CD4-positive, alpha-beta T cell treated with Interleukin-6 at 100 ng/mL for 8 hours (primary cell): ENCODE measurements at regions not wholly inside any gene's neighbourhood (a gene's known extent, or its start where the extent isn't known, plus 50 kb on each side); places are given as distances from the start of the nearest gene placed in this dataset.
"Not testable (repeated sequence)": the region's sequence is repeated elsewhere in the genome, so short reads cannot be mapped to it uniquely, and the experiment has no call there.

Experiments
- DNase-seq: peaks from one replicate; pipeline ENCODE4 v3.0.0-alpha.2; 2020; ENCODE audit warnings: mixed read lengths, low spot score

- no peak for DNase-seq
Observed at GRCh38 chr4:19592391-19592790, 659.3 kb upstream of the SLIT2 start.

- no peak for DNase-seq
Observed at GRCh38 chr4:19583827-19584569, 667.7 kb upstream of the SLIT2 start.

GRCh38 chr4:19580095-19580494 is 671.6 kb upstream of the SLIT2 start:
- DNase-seq, result no peak

- no peak for DNase-seq
Observed at GRCh38 chr4:19579608-19580007, 672.1 kb upstream of the SLIT2 start.

- DNase-seq, result no peak
Observed at GRCh38 chr4:19577097-19577496, 674.6 kb upstream of the SLIT2 start.

- no peak for DNase-seq
Observed at GRCh38 chr4:19575924-19576323, 675.8 kb upstream of the SLIT2 start.

- no peak for DNase-seq
Observed at GRCh38 chr4:19566041-19566440, 685.7 kb upstream of the SLIT2 start.

- no peak for DNase-seq
Observed at GRCh38 chr4:19562456-19562855, 689.2 kb upstream of the SLIT2 start.

GRCh38 chr4:19557161-19557560 is 694.5 kb upstream of the SLIT2 start:
- DNase-seq, result no peak

- DNase-seq, result not testable (repeated sequence)
Observed at GRCh38 chr4:19556276-19556675, 695.4 kb upstream of the SLIT2 start.

- DNase-seq, result no peak
Observed at GRCh38 chr4:19547463-19547862, 704.2 kb upstream of the SLIT2 start.

- DNase-seq, result no peak
Observed at GRCh38 chr4:19544446-19545125, 707.1 kb upstream of the SLIT2 start.

GRCh38 chr4:19540859-19541540 is 710.7 kb upstream of the SLIT2 start:
- no peak for DNase-seq

GRCh38 chr4:19539201-19539600 is 712.5 kb upstream of the SLIT2 start:
- no peak for DNase-seq

- DNase-seq, result no peak
Observed at GRCh38 chr4:19534159-19534558, 717.5 kb upstream of the SLIT2 start.

- DNase-seq, result no peak
Observed at GRCh38 chr4:19531906-19532848, 719.5 kb upstream of the SLIT2 start.

GRCh38 chr4:19523964-19524363 is 727.7 kb upstream of the SLIT2 start:
- no peak for DNase-seq

- DNase-seq, result no peak
Observed at GRCh38 chr4:19522966-19523365, 728.7 kb upstream of the SLIT2 start.

GRCh38 chr4:19520939-19521520 is 730.7 kb upstream of the SLIT2 start:
- DNase-seq, result no peak

- no peak for DNase-seq
Observed at GRCh38 chr4:19514276-19515070, 737.2 kb upstream of the SLIT2 start.

- DNase-seq, result no peak
Observed at GRCh38 chr4:19512086-19512485, 739.6 kb upstream of the SLIT2 start.
